ENCODE measurements at regions not wholly inside any gene's neighbourhood (a gene's known extent, or its start where the extent isn't known, plus 50 kb on each side); places are given as distances from the start of the nearest gene placed in this dataset.
"Not testable (repeated sequence)": the region's sequence is repeated elsewhere in the genome, so short reads cannot be mapped to it uniquely, and the experiment has no call there.

DNA sequence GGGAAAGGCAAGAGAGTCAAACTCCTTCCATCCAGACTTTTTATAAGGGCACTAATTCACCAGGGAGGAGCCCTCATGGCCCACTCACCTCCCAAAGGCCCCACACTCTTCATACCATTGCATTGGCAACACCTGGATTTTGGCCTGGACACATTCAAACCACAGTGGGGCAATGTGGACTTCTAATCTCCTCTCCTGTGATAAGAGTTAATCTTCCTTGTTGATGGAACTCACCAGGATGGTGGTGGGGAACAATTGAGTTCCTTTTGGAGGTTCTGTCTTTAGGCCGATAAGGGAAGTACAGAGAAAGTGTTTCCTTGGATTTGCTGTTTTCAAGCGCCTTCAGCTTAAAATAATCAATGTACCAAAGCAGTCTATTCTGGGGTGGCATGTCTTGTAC, 268.7 kb downstream of the CD83 start:
- in situ Hi-C loops (cut with HindIII; ENCODE audit: low pct_unique_long_range_greater_than_20kb, low sequenced_read_pairs), result no loop called here
- DNase-seq (ENCODE audit: low read depth in 1 of 2, low spot score in 1 of 2), result no peak
- TF ChIP-seq JUND (IDR thresholded peaks at IDR 0.05; ENCODE audit: low read depth), result no peak

DNA sequence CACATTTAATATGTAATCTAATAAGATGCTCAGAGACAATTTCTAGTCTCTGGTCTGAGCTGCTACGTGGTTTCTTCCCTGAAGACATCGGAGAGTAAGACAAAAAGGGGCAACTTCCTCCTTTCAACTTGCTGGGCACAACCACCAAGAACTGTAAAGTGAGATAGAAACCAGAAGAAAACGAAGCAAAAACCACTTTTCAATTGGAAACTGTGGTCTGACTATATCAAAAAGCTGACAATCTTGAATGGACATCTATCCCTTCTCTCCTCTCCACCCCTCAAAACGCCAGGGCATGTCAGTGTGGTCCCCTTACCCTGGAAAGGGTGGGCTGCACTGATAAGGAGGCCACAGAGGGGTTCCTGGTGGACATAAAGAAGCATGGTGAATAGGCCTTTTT, 269.1 kb downstream of the CD83 start:
- in situ Hi-C loops (cut with HindIII; ENCODE audit: low pct_unique_long_range_greater_than_20kb, low sequenced_read_pairs), result no loop called here
- DNase-seq (ENCODE audit: low read depth in 1 of 2, low spot score in 1 of 2), result no peak
- no peak for TF ChIP-seq JUND (IDR thresholded peaks at IDR 0.05; ENCODE audit: low read depth)

DNA sequence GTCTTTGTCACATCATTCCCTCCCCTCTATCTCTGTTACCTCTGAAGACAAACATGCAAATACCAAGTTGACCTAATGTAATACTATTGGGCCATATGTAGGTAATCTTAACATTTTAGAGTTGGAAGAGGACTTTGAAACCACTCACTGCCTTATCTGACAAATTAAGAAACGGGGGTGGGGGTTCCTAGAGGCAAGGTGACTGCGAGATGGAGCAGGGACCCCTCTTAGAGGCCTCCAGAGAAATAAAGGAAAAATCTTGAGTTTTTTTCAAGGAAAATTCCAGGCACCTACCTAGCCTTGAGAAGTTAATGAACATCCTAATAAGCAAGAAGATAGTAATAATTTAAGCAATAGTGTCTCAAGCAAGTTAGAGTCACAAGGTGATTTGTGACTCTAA, 270.8 kb downstream of the CD83 start:
- DNase-seq (ENCODE audit: low read depth in 1 of 2, low spot score in 1 of 2), result no peak
- in situ Hi-C loops (cut with HindIII; ENCODE audit: low pct_unique_long_range_greater_than_20kb, low sequenced_read_pairs), result no loop called here
- no peak for TF ChIP-seq JUND (IDR thresholded peaks at IDR 0.05; ENCODE audit: low read depth)

DNA sequence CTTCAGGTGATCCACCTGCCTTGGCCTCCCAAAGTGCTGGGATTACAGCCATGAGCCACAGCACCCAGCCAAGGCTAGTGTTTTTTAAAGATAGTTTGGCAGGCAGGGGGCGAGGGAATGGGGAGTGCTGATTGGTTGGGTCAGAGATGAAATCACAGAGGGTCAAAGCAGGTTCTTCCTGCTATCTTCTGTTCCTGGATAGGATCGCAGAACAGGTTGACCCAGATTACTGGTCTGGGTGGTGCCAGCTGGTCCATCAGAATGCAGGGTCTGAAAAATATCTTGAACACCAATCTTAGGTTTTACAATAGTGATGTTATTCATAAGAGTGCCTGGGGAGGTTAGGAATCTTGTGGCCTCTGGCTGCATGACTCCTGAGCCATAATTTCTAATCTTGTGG, 272.2 kb downstream of the CD83 start:
- DNase-seq (ENCODE audit: low read depth in 1 of 2, low spot score in 1 of 2); in situ Hi-C loops (cut with HindIII; ENCODE audit: low pct_unique_long_range_greater_than_20kb, low sequenced_read_pairs): not testable (repeated sequence)

DNA sequence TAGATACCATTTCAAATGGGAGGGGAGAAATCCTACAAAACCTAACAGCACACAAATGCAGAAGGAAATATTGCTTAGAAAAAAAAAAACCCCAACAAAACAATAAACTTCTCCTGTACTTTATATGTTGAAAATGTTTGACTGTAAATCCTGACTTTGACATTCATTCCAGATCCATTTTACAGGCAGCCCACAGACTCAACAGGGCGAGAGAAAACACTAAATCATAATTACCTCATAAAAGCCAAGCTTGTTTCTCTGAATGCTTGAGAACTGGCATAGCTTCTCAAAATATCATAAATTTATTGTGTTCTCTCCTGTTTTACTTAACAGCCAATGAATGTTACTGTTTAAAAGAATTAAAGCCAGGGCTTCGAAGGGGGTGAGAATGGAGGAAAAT, 273.2 kb downstream of the CD83 start:
- in situ Hi-C loops (cut with HindIII; ENCODE audit: low pct_unique_long_range_greater_than_20kb, low sequenced_read_pairs), result no loop called here
- DNase-seq (ENCODE audit: low read depth in 1 of 2, low spot score in 1 of 2), result no peak
- TF ChIP-seq JUND (IDR thresholded peaks at IDR 0.05; ENCODE audit: low read depth), result no peak

DNA sequence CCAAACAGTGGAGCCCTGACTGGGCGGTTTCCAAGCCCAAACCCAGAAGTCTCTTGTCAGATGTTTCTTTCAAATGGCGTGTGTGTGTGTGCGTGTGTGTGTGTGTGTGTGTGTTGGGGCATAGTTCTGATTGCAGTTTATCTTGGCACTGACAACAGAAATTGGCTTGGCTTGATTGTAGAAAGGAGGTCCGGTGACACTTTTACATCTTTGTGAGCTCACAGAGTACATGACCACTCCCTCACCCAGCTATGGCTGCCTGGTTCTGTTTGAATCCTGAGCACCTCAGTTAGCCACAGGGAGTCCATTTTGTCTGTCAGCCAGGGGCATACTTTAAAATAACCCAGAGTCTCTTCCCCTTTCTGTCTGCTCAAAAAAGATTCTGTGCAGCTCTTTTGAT, 276.3 kb downstream of the CD83 start:
- no peak for DNase-seq (ENCODE audit: low read depth in 1 of 2, low spot score in 1 of 2)
- in situ Hi-C loops (cut with HindIII; ENCODE audit: low pct_unique_long_range_greater_than_20kb, low sequenced_read_pairs), result no loop called here
- TF ChIP-seq JUND (IDR thresholded peaks at IDR 0.05; ENCODE audit: low read depth), result no peak

DNA sequence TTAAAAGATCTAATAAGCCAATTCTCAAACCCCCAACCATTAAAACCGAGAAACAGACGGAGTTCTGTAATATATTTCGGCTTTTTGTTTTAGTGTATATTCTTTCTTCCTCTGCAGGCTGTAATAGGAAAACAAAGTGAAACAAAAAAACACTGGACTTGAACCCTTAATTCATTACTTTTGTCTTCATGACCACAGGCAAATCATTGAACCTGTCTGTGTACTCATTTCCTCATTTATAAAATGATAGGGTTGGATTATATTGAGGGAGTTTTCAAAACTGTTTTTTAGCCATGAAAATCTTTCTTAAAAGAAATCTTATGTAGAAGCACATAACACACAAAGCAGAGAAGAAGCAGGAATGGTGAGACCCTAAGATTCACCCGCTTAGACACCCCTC, 278.8 kb downstream of the CD83 start:
- in situ Hi-C loops (cut with HindIII; ENCODE audit: low pct_unique_long_range_greater_than_20kb, low sequenced_read_pairs), result no loop called here

DNA sequence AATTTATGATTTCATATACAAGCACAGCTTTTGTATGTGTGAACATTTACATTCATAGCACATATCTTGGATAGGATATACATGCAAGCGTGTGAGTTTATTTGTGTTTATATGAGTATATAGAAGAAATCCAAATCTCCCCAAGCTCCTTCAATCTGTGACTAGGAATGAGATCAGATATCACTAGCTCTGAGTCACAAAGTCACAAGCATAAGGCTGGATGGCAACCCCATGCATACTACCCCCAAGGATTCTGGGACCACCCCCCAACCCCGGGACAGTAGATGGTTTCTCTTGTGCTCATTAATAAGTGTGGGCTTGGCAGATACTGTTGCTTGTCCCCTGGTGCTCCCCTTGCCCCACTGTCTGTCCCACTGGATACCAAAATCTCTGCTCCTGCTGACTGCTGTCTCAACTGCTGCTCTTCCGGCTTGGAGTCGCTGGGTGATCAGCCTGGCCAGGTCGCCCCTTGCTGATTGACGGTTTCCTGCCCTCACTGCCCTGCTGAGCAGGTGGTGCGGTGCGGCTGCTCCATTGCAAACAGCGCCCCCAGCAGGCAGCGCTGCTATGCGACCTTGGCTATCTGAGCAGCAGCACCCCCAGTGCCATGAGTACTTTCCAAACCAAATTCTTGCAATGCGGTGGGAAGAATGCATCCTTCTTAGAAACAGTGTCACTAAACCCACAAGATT, 279.4 kb downstream of the CD83 start:
- no peak for TF ChIP-seq JUND (IDR thresholded peaks at IDR 0.05; ENCODE audit: low read depth)
- in situ Hi-C loops (cut with HindIII; ENCODE audit: low pct_unique_long_range_greater_than_20kb, low sequenced_read_pairs), result no loop called here
- no peak for DNase-seq (ENCODE audit: low read depth in 1 of 2, low spot score in 1 of 2)

More for the DNA sequence above, 278.8 kb downstream of the CD83 start:
- TF ChIP-seq JUND (IDR thresholded peaks at IDR 0.05; ENCODE audit: low read depth), result no peak
- no peak for DNase-seq (ENCODE audit: low read depth in 1 of 2, low spot score in 1 of 2)

DNA sequence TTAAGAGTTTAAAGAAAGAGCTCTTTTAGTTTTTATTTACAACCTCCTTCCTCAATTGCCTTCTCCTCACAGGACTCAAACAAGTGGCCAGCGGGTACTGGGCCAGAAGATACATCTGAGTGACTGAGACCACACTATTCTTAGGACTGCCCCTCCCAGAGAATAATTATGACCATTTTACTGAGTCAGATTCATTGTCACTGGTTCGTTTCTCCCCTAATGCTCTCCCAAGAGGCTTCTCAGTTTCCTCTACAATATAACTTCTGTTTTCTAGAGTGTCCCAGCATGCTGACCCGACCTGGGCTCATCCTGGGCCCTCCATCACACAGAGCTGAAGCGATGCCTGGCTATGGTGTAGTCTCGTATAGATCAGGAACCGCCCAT, 279.9 kb downstream of the CD83 start:
- DNase-seq (ENCODE audit: low read depth in 1 of 2, low spot score in 1 of 2), result no peak
- no peak for TF ChIP-seq JUND (IDR thresholded peaks at IDR 0.05; ENCODE audit: low read depth)
- in situ Hi-C loops (cut with HindIII; ENCODE audit: low pct_unique_long_range_greater_than_20kb, low sequenced_read_pairs), result no loop called here

DNA sequence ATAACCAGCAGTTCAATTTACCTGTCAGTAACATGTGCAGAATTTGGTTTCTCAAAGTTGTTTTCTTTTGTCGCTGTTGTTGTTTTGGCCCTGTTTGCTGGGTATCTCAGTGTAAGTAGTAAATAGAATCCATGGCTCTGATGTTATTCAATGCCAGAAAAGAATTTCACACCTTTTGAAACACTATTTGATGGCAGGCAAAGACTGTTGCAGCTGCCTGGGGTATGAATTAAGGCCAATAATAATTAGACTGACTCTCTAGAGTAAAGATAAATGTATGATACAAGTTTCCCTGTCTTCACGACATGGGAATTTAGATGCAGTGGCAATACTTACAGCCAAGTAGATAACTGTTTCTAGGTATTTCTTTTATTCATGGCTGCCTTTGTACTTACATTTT, 281.4 kb downstream of the CD83 start:
- no peak for TF ChIP-seq JUND (IDR thresholded peaks at IDR 0.05; ENCODE audit: low read depth)
- in situ Hi-C loops (cut with HindIII; ENCODE audit: low pct_unique_long_range_greater_than_20kb, low sequenced_read_pairs), result no loop called here
- DNase-seq (ENCODE audit: low read depth in 1 of 2, low spot score in 1 of 2), result no peak

DNA sequence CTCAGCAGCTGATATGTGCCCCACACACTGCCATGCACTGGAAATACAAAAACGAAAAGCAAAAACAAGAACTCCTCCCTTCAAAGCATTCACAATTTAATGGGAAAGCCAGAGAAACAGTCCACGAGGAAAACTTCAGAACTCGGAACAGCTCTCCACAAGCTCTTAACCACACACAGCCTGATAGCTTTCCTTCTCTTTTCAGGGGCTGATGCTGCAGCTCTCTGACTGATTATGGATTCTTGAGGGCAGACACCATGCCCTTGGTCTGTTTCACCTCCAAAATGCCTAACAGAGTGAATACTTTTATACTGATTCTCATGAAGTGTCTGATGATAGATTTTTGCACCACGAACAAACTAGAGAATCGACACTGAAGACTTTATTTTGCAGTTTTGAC, 282.1 kb downstream of the CD83 start:
- no peak for DNase-seq (ENCODE audit: low read depth in 1 of 2, low spot score in 1 of 2)
- TF ChIP-seq JUND (IDR thresholded peaks at IDR 0.05; ENCODE audit: low read depth), result no peak
- in situ Hi-C loops (cut with HindIII; ENCODE audit: low pct_unique_long_range_greater_than_20kb, low sequenced_read_pairs), result no loop called here

DNA sequence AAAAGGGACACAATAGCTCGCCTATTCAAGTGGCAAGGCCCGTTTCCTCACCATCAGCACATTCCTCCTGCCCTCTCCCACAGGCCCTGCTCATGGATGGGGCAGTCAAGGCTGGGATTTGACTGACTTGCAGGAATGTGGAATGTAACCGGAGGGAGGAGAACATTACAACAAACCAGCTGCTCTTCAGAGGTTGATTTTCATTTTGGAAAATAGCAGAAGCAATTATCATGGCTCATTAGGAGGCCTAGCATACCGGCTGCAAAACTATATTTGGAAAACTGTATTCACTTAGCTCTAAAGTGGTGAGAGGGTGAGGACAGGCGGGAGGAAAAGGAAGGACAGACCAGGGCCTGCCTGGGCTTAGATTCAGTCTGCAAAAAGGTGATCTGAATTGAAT, 283.7 kb downstream of the CD83 start:
- in situ Hi-C loops (cut with HindIII; ENCODE audit: low pct_unique_long_range_greater_than_20kb, low sequenced_read_pairs), result no loop called here
- DNase-seq (ENCODE audit: low read depth in 1 of 2, low spot score in 1 of 2), result no peak
- TF ChIP-seq JUND (IDR thresholded peaks at IDR 0.05; ENCODE audit: low read depth), result no peak

DNA sequence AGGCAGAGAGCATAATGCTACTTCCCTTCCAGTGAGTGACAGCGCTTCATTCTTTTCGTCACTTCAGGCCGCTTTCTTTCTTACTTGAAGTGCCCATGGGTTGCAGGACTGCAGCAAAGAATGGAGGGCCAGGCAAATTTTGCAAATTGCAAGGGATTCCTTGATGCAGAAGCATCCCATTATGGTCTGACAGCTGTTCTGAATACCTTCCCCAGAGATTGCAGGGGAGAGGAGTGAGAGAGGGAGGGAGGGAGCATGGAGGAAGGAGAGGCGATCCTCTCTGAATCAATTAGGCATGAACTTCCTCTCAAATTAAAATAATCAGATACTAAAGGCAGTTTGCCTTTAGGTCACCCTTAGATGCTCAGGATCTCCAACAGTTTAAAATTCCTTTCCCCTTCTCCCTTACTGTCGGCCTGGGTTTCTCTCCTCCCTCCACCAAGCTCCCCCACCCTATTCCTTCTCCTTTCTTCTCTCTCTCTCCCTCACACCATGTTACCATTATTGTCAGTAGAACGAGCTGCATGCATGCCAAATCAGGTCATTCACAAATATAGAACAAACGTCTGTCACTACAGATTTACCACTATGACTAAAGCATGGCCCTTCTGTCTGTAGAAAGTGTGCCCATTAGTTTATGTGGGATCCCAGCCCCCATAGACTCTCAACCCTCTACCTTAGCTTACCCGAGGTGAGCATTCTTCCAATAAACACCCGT, 289.2 kb downstream of the CD83 start:
- TF ChIP-seq JUND (IDR thresholded peaks at IDR 0.05; ENCODE audit: low read depth), result no peak
- in situ Hi-C loops (cut with HindIII; ENCODE audit: low pct_unique_long_range_greater_than_20kb, low sequenced_read_pairs), result no loop called here
- no peak for DNase-seq (ENCODE audit: low read depth in 1 of 2, low spot score in 1 of 2)

DNA sequence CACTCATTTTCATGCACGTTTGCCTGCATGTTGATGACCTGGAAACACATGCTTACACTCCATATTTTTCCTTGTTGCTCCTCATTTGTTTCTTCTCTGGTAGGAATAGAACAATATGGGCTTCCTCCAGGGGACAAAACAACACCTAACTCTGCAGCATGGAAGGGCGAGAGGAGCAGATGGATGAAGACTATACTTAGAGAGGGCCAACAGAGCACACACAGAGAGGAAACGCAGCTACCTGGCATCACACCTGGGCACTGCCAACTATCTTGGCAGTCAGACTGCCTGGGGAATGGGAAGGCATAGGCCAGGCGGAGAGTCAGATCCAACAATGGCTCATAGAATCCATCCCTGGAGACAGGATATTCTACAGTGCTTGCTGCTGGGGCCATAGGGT, 290.9 kb downstream of the CD83 start:
- TF ChIP-seq JUND (IDR thresholded peaks at IDR 0.05; ENCODE audit: low read depth), result no peak
- DNase-seq (ENCODE audit: low read depth in 1 of 2, low spot score in 1 of 2), result no peak
- in situ Hi-C loops (cut with HindIII; ENCODE audit: low pct_unique_long_range_greater_than_20kb, low sequenced_read_pairs), result no loop called here
